ENCODE measurements at regions not wholly inside any gene's neighbourhood (a gene's known extent, or its start where the extent isn't known, plus 50 kb on each side); places are given as distances from the start of the nearest gene placed in this dataset.

- 95 to 96% methylated on average over 4 of the region's 4 CpGs for WGBS, 2 donors
- Histone ChIP-seq H3K4me3 (no peak overlapping the region), H3K36me3 (no peaks in the 10 kb centered on the region), H3K27me3 (no peaks in the 10 kb centered on the region), H3K27ac (no peak overlapping the region), H3K4me1 (peaks cover 0 to 17% (median 7%) of the 10 kb centered on the region in 4 donors), H3K9me3 (no peaks in the 10 kb centered on the region)
- DNase-seq (ENCODE audit: low spot score in 2 of 2): no peak
- TF ChIP-seq CTCF (IDR thresholded peaks at IDR 0.05): no peak
- no peak for TF ChIP-seq EP300 (IDR thresholded peaks at IDR 0.05)
- no peak for TF ChIP-seq POLR2A (IDR thresholded peaks at IDR 0.05)
These were observed 118.2 kb upstream of the ZNF678 start for GRCh38 chr1:227445092-227445674.

GRCh38 chr1:227440182-227440581, 121.9 kb upstream of the CDC42BPA start:
- DNase-seq (ENCODE audit: low spot score in 2 of 2): no peak
- no peaks in the 10 kb centered on the region for H3K9me3 ChIP-seq
- H3K27ac ChIP-seq: peak overlapping the region; percentile 43 to 84 (median 58)
- no peaks in the 10 kb centered on the region for H3K36me3 ChIP-seq
- TF ChIP-seq POLR2A (IDR thresholded peaks at IDR 0.05) (no peak), CTCF (IDR thresholded peaks at IDR 0.05) (no peak), EP300 (IDR thresholded peaks at IDR 0.05) (peak in 1 of 2 donors; percentile 49)
- WGBS, 2 donors: 22 to 31% methylated on average over 7 of the region's 7 CpGs
- H3K4me3 ChIP-seq: no peak overlapping the region
- H3K27me3 ChIP-seq: no peaks in the 10 kb centered on the region
- peaks cover 0 to 34% (median 9%) of the 10 kb centered on the region in 4 donors for H3K4me1 ChIP-seq

GRCh38 chr1:227437495-227438008, 119.3 kb upstream of the CDC42BPA start:
- peak overlapping the region in 1 of 4 donors; percentile 10 for H3K27ac ChIP-seq
- peaks cover 0 to 29% (median 9%) of the 10 kb centered on the region in 4 donors for H3K4me1 ChIP-seq
- no peak for DNase-seq (ENCODE audit: low spot score in 2 of 2)
- no peaks in the 10 kb centered on the region for H3K36me3 ChIP-seq
- H3K9me3 ChIP-seq: no peaks in the 10 kb centered on the region
- TF ChIP-seq CTCF (IDR thresholded peaks at IDR 0.05) (peak in 4 of 5 experiments; percentile 23 to 60 (median 34)), POLR2A (IDR thresholded peaks at IDR 0.05) (no peak)
- H3K4me3 ChIP-seq: peak overlapping the region in 2 of 4 donors; percentile 30 to 42
- 6 to 7% methylated on average over 7 of the region's 7 CpGs for WGBS, 2 donors
- H3K27me3 ChIP-seq: no peaks in the 10 kb centered on the region

- Histone ChIP-seq H3K4me1 (peaks cover 0 to 25% (median 0%) of the 10 kb centered on the region in 4 donors), H3K9me3 (no peaks in the 10 kb centered on the region), H3K27me3 (no peaks in the 10 kb centered on the region), H3K4me3 (no peak overlapping the region), H3K36me3 (no peaks in the 10 kb centered on the region), H3K27ac (no peak overlapping the region)
- TF ChIP-seq POLR2A (IDR thresholded peaks at IDR 0.05): no peak
- no peak for TF ChIP-seq EP300 (IDR thresholded peaks at IDR 0.05)
- no peak for TF ChIP-seq CTCF (IDR thresholded peaks at IDR 0.05)
- 84 to 86% methylated on average over 3 of the region's 3 CpGs for WGBS, 2 donors
- DNase-seq (ENCODE audit: low spot score in 2 of 2): no peak
These were observed 116.6 kb upstream of the CDC42BPA start for GRCh38 chr1:227434808-227435444.

- TF ChIP-seq CTCF (IDR thresholded peaks at IDR 0.05): no peak
- no peak for TF ChIP-seq EP300 (IDR thresholded peaks at IDR 0.05)
- no peak for TF ChIP-seq POLR2A (IDR thresholded peaks at IDR 0.05)
- DNase-seq (ENCODE audit: low spot score in 2 of 2): no peak
- H3K4me1 ChIP-seq: peaks cover 0 to 32% (median 2%) of the 10 kb centered on the region in 4 donors
- 89 to 92% methylated on average over 8 of the region's 8 CpGs for WGBS, 2 donors
- H3K27me3 ChIP-seq: no peaks in the 10 kb centered on the region
- H3K36me3 ChIP-seq: no peaks in the 10 kb centered on the region
- H3K27ac ChIP-seq: no peak overlapping the region
- no peaks in the 10 kb centered on the region for H3K9me3 ChIP-seq
- no peak overlapping the region for H3K4me3 ChIP-seq
These were observed 115.5 kb upstream of the CDC42BPA start for GRCh38 chr1:227433663-227434341.

All from tibial nerve (tissue), 4 donors.